ENCODE measurements at regions not wholly inside any gene's neighbourhood (a gene's known extent, or its start where the extent isn't known, plus 50 kb on each side); places are given as distances from the start of the nearest gene placed in this dataset.

DNA sequence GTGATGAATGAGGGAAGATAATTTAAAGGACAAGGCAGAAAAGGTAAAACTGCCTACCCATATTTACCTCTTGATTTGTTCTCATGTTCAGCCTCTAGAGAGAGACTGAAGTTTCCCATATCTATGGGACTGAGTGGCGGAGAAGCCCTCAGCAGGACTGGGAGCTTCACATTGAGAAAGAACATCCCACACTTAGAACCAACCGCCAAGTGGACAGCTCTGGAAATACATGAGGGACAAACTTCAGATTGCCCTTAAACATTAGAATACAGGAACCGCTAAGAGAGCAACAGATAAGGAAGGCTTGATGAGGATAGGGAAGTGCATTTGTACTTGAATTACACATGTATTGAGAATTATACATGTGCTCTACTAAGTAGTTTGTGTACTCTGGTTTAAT, 316.0 kb upstream of the MIR17HG start:
- TF ChIP-seq POLR2AphosphoS5 (IDR thresholded peaks at IDR 0.05) = no peak
- TF ChIP-seq, protein P1, sequence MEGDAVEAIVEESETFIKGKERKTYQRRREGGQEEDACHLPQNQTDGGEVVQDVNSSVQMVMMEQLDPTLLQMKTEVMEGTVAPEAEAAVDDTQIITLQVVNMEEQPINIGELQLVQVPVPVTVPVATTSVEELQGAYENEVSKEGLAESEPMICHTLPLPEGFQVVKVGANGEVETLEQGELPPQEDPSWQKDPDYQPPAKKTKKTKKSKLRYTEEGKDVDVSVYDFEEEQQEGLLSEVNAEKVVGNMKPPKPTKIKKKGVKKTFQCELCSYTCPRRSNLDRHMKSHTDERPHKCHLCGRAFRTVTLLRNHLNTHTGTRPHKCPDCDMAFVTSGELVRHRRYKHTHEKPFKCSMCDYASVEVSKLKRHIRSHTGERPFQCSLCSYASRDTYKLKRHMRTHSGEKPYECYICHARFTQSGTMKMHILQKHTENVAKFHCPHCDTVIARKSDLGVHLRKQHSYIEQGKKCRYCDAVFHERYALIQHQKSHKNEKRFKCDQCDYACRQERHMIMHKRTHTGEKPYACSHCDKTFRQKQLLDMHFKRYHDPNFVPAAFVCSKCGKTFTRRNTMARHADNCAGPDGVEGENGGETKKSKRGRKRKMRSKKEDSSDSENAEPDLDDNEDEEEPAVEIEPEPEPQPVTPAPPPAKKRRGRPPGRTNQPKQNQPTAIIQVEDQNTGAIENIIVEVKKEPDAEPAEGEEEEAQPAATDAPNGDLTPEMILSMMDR (IDR thresholded peaks at IDR 0.05) = no peak

All from gastroesophageal sphincter (tissue), 3 donors.